NT2/D1 (cell line): ENCODE measurements at regions not wholly inside any gene's neighbourhood (a gene's known extent, or its start where the extent isn't known, plus 50 kb on each side); places are given as distances from the start of the nearest gene placed in this dataset.

Source experiments
- SUZ12 ChIP-seq: IDR thresholded peaks from 2 replicates; pipeline ENCODE4 v1.6.1; 2011; ENCODE audit not compliant: insufficient read length, insufficient read depth; ENCODE audit errors: extremely low read depth
- ZNF274 ChIP-seq: IDR thresholded peaks from 2 replicates; pipeline ENCODE4 v1.6.1; 2011; ENCODE audit warnings: mild to moderate bottlenecking, low read depth, low read length

DNA sequence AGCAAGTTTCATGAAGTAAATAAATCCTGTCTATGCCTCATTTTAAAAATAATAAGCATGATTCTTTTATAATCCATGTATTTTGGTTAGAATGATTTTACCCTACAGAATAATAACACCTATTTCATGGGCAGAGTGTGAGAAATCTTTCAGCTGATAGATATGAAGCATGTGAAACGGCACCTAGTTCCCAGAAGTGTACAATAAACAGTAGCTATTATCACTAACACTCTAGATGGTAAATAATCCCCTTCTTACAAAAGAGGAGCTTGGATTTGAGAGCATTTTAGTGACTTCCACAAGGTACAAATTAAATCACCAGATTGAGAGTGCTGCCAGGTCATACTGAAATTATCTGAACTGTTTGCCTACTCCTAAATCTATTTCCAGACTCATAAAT, 95.3 kb upstream of the NRIP1 start:
- TF ChIP-seq SUZ12 (no peak), ZNF274 (no peak)
